NOMO-1 (cell line): ENCODE measurements at regions not wholly inside any gene's neighbourhood (a gene's known extent, or its start where the extent isn't known, plus 50 kb on each side); places are given as distances from the start of the nearest gene placed in this dataset.

Source experiments
- DNase-seq, 2 experiments: peaks; one replicate each; lab custom pipeline; 2025; ENCODE audit not compliant: unreplicated experiment in 2 of 2; lab: John Stamatoyannopoulos, UW

DNA sequence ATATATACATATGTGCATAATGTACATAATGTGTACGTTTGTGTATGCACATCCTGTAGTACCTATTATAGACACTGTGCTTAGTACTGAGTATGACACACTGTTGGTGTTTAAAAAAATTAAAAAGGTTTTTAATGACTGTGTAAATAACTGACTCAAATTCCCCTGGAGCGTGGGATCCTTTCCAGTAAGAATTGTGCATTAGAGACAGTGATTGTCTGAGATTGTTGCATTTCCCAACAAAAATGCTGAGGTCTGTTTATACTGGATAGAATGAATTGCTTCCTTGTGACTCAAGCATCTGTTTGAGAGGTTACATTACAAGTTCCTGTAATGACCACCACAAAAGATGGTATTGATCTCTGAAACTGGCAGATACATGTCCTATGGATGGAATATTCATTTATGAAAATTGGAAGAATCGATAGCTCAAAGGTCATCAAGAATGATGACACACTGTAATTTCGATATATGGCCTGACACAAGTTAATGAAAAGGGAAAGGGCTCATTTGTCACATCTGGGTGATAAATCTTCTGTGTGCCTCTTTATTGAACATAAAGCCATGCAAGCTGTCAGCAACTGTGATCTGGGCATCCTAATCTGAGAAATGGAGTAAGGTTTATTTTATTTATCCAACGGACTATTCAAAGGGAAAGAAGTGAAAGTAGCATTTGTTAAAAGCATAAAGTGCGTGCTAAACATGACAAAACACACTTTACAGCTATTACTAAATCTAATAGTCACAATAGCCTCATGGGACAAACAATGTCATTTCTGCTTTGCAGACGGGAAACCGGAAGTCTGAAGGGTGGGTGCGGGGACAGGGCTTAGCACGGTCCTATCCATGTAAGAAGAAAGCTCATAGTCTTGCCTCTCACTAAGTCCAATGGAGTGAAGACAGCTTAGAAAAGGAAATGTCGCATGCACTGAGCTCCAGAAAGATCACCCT is 228.8 kb downstream of the CDH11 start:
- DNase-seq, result no peak

DNA sequence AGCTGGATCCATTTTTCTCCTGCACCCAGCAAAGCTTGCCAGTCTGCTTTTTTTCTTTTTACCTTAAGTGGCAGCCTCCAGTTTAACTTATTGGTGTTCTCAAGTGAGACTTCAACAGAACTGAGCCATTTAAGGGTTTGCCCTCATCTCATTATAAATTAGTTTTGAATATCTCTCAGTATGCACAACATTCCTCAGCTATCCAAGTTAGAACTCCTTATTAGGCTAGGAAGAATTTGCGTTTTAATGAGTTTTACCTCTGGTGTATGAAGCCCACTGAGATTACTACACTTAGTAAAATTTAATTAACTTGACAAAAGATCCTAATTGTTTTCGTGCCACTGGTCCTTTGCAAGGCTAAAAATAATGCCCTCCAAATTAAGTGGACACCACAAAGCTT is 232.4 kb downstream of the CDH11 start:
- no peak for DNase-seq

DNA sequence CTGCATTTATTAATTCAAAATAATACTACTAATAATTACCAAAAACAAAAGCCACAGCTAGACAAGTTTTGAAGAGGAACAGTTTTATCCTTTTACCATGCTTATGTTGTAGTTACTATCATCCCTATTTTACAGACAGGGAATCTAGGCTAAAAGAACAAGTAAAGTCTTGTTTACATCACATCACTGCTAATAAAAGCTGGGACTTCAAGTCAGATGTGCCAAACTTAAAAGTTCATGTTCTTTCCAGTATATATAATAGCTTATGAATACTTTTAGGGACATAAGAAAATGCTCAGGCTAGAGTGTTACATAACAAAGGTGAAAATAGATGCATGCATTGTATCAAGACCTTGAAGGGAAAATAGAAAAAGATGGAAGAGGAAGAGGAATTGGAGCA is 234.2 kb downstream of the CDH11 start:
- DNase-seq, result no peak

DNA sequence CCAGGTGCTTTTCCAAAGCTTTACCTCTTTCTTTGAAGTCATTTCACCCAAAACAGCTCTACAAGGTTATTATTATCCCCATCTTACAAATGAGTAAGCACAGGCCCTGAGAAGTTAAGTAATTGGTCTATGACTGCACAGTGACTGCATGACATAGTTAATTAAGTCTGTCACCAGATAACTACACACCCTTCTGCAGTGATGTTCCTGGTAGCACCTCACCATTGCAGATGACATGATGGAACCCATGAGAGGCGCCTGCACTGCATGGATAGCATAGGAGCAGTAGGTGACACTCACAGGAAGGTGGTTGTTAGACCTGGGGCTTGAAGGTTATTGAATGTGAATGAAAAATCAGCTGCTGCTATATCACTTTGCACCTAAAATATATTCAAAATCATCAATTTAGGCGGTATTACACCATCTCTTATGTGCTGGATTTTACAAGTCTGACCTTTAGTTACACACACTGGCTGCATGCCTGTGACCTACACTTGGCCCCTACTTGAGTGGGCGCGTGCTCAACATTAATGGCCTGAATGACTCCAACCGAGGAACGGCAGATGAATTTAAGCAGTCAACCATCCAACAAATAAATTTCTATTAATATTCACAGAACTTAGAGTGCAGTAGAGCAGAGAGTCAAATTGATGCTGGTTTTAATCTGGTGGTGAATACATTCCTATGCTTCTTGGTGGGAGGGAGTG is 239.6 kb downstream of the CDH11 start:
- no peak for DNase-seq

DNA sequence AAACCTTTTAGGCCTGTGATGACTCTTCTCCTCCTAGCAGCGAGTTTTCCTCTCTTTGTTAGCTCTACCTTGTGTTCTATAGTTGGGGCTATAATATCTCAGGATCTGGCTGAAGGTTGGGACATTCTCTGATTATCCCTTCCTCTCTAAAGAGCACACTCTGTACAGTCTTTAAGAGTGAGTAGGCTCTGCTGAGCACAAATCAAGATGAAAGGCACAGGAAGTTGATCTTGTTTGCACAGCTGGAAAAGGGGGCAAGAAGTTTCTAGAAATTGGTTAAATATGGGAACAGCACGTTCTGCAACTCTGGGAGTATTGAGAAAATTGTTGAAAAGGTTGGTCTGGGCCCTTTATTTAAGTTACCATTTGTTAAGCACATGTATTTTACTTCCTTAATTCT is 240.9 kb downstream of the CDH11 start:
- DNase-seq, result no peak

DNA sequence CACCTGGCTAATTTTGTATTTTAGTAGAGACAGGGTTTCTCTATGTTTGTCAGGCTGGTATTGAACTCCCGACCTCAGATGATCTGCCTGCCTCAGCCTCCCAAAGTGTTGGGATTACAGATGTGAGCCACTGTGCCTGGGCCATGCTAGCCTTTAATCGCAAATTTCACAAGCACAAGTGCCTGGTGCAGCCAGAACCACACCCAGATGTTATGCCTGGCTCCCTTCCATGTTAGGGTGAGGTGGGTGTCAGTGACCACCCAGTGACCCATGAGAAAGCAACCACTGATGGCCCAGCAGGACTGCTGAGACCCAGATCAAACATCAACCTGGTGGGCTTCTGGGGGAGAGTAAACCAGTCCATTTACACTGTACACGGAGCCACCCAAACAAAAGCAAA is 241.9 kb downstream of the CDH11 start:
- no peak for DNase-seq

DNA sequence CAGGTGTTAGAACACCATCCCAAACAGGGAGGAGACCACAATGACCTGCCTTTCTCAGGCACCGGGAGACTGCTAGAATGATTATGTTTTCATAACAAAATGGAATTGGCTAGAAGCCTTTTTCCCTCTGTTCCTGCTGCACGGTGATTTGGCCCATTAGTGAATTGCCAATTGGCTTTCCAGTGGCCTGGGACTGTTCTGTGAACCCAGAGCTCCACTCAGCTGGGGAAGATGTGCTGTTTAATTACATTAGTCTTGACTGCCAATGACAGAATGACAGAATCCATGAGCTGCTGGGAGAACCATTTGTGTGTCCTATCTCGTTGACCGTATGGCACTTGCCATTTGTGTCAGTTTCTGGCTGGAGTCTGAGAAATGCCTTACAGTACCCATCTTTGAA is 242.9 kb downstream of the CDH11 start:
- DNase-seq, result no peak

DNA sequence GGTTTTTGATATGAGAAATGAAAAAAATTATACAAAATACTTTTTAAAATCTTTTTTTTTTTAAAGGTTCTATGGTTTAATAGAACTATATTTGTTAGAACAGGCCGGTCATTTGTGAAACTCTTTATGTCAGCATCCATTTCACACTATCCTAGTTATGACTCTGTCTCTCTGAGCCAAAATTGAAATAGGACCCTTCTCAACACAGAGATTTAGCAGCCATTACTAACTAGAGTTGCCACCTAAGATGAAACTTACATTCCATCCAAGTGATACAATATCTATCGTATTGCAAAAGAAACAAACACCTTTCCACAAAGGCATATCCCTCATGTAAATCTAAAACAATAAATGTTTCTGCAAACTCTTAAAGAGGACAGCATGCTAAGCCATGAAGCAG is 249.8 kb downstream of the CDH11 start:
- no peak for DNase-seq

DNA sequence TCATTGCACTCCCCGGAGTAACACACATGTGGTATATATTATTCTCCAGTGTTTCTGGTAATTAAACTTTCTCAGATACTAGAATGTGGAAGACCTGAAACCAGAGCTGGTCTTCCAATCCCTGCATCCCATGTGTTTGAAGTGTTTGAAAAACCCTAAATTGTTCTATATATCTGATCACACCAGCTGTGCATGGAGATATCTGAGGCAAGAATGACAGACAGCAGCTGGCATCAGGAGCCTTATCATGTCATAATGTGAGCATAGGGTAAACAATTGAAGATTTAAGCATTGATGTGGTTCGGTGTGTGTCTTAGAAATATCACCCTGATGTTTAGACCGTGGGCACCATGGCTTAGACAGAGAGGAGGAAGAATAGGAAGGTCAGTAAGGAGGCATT is 251.0 kb downstream of the CDH11 start:
- DNase-seq, result no peak

DNA sequence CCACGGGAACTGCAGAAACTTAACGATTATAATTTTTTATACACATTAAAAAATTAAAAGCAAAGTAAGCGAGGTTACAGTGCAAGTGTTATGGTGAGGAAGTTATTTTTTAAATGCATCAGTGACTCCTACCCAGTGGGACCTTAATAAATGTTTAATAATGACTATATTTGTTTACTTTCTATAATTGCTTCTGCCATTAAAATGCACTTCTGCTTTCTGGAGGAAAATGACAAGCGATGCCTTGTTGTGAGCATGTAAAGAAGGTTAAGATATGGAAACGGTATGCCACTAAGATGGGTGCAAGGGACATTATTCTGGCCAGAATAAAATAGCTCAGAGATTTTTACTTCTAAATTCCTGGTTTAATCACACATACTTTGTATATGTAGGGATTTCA is 252.1 kb downstream of the CDH11 start:
- DNase-seq, result no peak

DNA sequence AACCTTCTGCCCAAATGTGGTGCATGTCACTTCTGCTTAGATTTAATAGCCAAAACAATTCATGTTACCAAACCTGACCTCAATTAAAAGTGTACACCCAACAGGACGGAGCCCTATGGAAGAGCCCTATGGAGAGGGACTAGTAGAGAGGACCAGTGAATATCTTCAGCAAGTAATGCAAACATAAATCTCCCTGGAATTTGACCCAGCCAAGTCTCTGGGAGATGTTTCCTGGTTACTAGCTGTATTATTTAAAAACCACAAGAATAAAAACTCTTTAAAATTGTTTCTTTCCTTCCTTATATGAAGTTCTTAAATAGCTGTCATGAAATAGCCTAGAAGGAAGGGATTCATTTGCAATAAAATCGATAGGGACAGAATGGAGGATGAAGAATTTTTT is 255.8 kb downstream of the CDH11 start:
- no peak for DNase-seq

DNA sequence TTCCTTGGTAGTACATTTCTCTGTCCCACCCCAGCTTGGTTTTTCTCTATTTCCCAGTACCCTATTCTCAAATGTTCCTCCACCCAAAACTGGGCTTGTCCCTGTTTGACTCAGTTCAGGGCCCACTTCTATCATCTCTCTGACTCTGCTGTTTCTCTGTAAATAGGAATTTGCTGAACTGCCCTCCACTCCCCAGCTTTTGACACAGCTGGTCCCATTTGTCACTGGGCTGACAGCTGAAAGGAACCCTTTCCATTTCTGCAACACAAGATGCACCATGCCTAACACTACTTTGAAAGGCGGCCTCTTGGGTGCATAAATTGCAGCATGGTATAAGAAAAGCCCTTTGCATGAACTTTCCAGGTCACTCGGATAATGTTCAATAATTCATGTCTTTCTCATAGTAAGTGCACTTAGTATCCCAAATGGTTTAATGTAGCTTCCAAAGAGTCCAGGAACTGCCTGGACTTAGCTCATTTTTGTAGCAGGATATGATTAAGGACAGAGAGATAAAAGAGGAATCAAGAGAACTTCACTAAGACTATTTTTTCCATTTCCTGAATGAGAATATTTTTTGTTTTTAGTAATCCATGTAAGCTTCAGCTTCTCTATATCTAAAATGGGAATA is 256.7 kb downstream of the CDH11 start:
- no peak for DNase-seq

DNA sequence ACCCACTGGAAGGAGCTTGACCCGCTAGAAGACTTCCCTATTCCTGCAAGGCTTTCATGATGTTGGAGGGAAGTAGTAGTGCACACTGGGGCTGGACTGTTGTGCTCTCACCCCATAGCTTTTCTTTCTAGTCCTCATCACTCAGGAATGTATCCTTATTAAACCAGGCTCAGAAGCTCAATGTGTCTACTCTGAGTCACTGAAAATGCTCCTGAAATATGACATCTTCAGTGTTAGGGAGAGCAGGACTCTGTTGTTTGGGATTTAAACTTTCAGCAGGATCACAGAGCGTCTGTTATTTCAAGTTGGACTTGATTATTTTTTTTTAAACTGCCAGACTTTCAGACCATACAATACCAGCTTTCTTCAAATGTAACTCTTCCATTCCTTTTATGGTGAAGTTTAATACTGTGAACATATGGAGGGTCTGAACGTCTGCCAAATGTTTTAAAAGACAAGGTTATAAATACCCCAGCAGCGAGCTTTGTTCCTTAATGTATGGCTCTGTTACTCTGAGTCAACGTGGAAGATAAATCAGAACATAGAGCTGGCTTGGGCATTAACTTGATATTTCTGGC is 257.5 kb downstream of the CDH11 start:
- no peak for DNase-seq

DNA sequence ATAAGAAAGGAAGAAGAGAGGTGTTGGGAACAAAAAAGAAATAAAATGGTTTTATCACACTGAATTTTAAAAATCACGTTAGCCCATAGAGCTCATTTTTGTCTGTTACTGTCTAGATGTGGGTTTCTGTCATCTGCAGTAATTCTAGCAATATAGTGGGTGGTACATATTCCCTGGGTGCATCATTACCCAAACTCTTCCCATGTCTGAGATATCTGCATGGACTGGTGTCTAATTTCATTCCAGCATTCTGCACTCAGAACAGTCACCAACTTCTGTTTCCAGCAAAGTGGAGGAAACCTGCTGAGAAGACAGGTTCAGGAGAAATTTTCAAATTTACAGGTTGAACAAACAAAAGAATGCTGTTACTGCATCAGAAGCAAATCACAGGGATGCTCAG is 263.8 kb downstream of the CDH11 start:
- no peak for DNase-seq

DNA sequence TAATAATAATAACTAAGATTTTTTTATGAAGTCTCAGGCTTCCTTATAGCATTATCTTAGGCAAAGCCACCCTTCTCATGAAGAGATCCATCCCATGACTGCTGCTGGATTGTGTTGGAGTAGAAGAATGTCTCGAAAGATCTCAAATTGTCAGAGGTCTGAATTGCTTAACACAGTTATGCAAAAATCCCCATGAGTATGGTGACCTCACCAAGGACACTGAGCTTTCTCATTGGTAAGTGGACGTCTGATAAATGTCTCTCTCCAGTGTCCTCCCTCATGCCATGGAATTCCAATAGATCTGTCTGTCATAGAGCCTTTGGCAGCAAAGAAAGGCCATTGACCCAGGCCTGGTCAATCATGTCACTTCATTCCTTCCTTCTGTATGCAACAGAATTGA is 264.5 kb downstream of the CDH11 start:
- DNase-seq, result no peak

DNA sequence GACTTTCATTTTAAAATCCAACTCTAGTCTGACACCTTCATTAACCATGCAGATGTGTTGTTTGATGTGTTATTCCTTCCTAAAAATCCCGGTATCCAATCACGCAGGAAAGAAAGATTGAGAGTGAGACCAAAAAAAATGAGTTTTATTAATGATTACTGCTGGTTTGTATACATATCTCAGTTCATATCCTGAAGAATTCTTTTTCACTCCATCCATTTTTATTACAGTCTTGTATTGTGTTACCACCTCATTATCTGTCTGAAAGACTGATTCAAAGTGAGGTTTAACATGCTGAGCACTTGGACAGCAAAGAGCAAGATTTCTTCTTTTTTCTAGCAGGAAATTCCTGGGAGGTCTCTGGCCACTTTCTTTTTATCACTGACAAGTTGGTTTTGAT is 268.3 kb downstream of the CDH11 start:
- DNase-seq, result no peak

DNA sequence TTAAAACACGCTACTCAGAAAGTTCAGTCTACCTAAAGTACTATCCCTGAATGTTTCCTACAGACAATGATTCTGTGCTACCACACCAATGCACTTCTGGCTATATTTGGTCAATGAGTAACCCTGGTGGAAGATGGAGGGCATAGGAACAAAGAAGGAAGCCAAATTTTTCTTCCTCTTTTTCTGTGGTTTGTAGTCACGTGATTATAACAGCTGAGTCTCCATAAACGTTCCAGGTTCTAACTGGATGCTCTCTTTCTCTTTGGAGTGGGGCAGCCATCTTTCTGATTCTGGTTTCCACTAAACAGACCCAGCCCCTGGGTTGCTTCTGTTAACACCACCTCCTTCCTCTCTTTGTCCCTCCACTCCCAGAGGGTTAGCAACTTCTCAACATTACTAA is 274.9 kb downstream of the CDH11 start:
- DNase-seq, result no peak

DNA sequence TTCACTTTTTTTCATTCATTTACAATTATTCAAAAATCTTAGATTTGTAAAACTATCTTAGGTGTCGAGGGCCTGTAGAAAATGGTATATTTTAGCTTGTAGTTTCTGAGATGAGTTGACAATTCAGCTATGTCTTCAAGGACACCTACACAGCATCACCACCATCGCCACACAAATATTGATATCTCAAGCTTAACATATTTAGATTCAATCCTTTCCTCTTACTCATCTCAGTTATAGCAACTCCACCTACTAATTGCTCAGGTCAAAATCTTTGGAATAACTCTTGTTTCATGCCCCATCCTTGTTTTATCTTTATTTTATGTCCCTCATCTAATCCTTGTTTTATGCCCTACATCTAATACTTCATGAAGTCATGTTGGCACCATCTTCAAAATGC is 276.8 kb downstream of the CDH11 start:
- no peak for DNase-seq

DNA sequence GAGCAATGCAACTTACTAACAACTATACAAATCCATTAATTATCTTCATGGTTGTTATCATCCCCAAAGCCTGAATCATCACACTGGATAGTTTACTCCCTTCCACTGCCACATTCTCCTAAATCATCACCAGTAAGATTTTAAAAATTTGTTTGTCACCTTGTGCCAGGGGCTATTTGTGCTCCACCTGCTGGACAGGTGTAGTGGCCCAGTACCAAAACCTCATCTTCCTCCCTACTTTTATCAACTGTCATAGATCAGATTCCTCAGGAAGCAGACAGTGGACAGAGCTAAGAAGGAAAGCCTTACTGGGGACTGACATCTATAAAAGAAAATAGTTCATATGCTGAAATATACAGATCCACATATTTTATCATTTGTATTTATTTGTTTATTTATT is 280.4 kb downstream of the CDH11 start:
- DNase-seq, result no peak

DNA sequence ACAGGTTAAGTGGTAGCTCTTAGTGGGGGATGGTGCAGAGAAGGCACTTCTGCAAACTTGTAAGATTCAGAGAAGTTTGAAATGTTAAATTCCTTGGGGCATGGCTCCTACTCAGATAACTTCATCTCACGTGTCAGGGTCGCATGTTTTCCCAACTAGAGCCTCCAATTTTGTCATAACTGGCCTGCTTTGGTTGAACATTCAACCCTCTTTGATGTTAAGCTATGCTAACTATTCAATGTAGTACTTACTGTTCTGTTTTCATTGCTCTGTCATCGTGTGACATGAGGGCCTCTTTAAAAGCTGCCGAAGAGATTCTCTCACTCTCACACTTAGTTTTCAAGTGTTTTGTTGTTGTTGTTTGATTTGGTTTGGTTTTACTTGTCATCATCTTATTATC is 280.8 kb downstream of the CDH11 start:
- DNase-seq, result no peak

DNA sequence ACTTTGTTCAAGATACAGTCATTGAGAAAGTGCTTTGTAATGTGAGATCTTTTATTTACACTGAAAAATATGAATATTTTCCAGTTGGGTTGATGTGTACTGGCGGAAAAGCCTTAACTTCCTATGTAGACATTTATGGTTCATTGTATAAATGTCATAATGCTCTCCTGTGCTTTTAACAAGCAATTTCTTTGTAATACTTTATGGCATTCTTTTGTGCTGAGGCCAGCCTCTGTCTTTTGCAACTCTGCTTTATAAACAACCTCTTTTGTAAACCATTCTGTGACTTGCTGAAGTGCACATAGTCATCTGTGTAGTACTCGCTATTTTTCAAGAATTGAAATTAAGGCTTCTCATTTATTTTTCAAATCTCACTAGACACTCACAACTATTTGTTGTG is 291.2 kb downstream of the CDH11 start:
- no peak for DNase-seq
